ENCODE measurements at regions not wholly inside any gene's neighbourhood (a gene's known extent, or its start where the extent isn't known, plus 50 kb on each side); places are given as distances from the start of the nearest gene placed in this dataset.

DNA sequence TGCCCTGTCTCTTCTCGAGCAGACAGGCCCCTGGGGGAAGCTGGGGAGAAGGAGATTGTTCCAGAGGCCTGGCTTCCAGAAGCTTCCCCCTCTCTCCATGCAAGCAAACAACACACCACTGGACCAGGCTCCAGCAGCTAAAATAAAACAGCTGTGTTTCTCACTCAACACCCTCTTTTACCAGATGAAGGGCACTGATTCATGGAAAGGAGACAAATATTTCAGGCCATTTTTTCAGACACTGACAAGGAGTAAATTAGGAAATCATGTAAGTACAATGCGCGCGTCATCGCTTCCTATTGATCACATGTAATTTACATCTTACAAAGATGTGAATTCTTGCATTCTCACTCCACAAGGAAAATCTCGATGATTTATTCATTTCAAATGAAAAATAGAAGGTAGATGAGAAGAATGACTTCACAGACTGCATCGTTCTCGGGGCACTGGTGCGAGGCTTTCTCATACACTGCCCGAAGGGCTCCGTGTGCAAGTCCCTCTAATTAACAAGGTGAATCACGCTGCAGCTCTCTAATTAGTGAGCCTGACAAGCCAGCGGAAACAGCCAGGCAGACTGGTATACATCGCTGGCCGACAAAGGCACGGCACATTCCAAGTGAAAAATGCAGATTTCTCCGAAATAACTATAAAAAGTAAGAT is 153.6 kb downstream of the KCTD15 start:
- no peak for FAIRE-seq

DNA sequence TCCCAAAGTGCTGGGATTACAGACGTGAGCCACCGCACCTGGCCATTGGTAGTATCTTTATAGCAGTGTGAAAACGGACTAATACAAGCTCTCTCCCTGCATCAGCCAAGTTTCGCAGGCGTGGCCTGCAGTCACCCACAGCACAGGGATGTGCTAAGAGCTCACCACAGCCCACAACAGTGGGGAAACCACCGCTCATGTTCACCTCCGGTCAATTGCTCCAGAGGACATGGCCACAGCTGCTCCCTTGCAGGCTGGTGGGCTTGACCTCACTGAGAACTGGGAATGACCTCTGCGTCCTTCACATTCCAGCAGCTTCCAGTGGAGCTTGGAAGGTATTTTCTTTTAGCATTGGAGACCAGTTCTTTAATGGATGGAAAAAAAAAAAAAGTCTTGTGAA is 156.4 kb downstream of the KCTD15 start:
- FAIRE-seq: no peak

DNA sequence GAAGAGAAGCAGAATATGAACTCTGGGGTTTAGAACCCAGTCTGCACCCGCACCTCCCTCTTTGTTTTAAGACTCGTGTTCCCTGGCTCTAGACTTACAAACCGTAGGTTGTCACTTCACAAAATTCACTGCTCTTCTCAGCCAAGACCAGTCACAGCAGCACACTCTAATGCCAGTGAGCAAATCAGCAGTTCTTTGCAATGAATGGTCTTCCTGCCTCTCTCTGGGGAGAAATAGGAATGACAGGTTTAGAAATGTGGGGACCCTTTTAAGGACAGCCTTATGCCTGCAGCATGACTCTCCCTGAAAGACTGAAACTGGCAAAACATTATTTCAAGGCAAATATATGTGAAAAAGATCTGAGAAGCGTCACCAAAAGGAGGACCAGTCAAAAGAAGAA is 156.9 kb downstream of the KCTD15 start:
- no peak for FAIRE-seq

DNA sequence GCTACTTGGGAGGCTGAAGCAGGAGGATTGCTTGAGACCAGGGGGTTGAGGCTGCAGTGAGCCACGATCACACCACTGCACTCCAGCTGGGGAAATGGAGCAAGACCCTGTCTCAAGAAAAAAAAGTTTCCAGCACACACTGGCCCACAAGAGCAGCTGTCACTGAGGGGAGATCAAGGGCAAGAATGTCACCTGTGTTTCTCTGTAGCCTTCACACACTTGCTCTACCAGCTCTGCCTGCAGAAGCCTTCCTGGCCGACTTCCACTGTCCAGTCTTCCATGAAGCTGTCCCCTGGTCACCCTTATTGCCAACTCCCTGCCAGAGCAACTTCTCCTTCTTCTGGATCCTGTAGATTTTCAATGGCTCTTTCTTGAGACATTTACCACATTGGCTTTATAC is 158.0 kb downstream of the KCTD15 start:
- FAIRE-seq: no peak

DNA sequence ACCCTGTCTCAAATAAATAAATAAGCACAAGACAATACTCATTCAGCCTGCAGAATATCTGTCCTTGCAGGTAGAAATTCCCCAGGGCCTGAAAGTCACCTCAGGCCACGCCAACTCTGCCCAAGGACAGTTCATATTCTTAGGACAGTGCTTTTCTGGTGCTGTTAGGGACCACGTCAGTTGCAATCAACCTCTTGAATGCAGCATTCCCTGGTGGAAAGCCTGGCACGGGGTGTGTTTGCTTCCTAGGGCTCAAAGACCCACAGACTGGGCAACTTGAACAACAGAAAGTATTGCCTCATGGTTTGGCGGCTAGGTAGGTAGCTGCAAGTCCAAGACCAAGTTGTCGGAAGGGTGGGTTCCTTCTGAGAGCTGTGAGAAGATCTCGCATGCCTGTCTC is 160.3 kb downstream of the KCTD15 start:
- FAIRE-seq: no peak

DNA sequence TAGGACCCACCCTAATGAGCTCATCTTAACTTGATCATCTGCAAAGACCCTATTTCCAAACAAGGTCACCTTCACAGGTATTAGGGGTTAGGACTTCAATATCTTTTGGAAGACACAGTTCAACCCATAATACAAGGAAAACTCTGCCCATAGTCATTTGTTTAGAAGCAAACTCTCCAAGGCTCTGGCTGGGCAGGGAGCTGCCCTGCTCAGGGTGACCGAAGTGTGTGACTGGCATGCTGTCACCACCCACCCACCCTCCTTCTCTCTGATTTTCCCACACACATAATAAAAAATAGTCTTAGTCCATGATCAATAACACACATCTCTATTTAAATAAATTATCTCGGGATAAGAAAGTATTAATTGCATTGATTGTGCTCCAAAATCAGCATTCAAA is 161.1 kb downstream of the KCTD15 start:
- no peak for FAIRE-seq

DNA sequence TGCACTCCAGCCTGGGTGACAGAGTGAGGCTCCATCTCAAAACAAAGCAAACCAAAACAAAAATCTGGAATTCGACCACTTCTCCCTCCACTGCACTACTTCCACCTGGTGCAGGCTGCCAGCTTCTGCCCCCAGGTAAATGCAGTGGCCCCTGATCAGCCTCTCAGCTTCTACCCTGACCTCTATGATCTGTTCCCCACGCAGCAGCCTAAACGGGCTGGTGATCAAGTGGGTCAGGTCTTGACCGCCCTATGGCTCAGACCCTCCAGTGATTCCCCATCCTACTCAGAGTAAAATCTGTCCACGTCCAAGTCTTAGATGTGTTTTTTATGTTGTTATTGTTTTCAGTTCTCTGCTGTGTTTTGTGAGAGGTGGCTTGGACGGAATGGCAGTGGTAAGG is 163.9 kb downstream of the KCTD15 start:
- FAIRE-seq: no peak

DNA sequence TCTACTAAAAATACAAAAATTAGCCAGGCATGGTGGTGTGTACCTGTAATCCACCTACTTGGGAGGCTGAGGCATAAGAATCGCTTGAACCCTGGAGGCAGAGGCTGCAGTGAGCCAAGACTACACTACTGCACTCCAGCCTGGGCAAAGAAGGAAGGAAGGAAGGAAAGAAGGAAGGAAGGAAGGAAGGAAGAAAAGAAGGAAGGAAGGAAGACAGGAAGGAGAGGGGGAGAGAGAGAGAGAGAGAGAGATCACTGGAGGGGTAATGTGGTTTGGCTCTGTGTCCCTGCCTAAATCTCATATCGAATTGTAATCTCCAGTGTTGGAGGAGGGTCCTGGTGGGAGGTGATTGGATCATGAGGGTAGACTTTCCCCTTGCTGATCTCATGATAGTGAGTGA is 165.5 kb downstream of the KCTD15 start:
- FAIRE-seq: no peak

DNA sequence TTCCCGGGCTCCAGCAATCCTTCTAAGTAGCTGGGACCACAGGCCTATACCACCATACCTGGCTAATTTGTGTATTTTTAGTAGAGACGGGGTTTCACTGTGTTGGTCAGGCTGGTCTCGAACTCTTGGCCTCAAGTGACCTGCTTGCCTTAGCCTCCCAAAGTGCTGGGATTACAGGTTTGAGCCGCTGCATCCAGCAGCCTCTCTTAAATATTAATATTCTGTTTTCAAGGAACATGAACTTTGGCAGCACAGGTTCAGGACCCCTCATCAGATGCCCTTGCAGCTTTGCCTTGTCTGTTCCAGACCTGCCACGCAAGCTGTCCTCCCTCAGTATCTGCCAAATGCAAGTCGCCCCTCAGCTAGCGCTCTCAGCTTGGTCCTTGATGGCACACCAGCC is 166.8 kb downstream of the KCTD15 start:
- FAIRE-seq: no peak

DNA sequence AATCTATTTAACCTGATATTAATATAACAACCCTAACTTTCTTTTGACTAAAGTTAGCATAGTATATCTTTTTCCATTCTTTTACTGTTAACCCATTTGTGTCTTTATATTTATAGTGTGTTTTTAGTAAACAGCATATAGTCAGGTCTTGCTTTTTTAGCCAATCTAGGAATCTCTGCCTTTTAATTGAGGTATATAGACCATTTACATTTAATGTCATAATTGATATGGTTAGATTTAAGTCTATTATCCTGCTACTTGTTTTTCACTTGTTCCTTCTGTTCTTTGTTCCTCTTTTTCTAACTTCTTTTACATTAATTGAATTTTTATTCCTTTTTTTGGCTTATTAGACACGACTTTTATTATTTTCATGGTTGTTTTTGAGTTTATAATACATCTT is 174.4 kb downstream of the KCTD15 start:
- FAIRE-seq: peak; percentile 52

DNA sequence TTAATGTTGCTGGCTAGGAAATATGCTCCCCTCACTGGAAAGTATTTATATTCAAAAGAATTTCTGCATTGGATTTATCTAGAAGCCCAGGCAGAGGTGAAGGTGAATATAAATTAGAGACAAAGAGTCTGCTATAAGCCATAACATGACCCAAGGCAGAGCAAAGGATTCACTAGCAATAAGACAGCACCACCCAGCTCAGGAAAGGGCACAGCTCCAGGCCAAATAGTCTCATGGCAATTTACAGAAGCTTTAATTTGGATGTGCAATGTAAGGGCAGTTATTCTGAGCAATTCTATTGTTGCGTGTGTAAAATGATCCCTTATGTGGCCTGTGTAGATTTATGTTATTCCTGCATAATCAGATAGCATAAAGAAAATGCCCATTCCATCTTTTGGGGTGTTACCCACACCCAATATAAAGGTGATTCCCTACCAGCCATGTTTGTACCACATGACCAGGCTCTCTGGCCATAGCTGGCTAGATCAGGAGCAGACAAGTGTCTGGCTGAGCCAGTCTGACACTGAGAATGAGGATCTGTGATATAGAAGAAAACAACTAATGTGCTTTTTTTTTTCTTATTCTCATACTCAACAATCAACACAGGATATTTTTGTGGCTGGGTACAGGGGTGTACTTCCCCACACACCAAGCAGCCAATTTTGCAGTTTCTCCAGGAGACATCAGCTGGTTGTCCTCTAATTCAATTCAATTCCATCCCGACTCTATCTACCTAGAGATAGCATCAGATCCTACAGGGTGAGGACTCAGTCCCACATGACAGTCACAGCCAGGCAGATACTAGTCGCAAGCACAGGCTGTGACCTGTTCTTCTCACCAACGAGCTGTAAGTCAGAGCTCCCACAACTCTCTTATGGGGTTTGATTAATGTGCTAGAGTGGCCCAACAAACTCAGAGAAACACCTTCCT is 181.4 kb downstream of the KCTD15 start:
- FAIRE-seq: no peak

DNA sequence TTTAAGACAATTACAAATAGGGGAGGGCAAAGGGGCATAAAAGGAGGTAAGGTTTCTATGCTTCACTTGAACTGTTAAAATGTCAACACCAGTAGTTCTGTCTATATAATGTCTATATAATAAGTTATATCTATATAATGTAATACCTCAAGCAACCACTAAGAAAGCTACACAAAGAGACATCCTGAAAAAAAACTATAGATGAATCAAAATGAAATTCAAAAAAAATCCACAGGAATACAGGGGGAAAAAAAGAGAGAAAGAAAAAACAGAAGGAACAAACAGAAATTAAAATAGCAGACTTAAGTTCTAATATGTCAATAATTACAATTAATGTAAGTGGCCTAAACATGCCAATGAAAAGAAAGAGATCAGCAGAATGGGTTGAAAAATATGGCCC is 186.0 kb downstream of the KCTD15 start:
- no peak for FAIRE-seq

DNA sequence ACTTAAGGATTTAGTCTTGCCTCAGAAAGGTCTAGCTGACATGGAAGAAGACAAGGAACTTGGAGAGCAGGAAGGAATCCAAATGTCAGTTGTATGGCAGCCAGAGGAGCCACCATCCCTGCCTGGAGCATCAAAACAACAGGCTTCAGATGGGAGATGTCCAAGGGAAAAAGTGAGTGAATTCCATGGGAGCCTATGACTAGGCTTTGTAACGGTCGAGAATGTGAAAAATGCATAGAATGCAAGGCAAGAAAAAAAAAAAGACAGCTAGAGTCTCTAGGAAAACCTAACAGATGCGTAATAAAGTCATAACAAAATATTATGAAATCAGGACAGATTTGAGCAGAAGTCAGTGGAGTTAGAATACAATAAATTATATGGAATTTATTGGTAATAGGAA is 183.7 kb upstream of the LSM14A start:
- FAIRE-seq: no peak

DNA sequence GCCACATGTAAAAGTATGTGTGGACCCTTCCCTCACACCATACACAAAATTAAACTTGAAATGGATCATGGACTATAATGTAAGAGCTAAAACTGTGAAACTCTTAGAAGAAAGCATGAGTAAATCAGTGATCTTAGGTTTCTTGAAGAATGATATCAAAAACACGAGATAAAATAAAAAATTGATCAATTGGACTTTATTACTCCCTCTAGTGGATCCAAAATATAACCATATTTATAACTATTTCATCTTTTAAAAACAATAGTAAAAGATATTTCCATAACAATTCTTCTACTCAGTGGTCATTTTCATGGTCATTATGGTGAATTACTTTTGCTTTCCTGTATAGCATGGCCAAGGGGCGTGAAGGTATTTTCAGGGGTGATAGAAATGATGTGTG is 174.6 kb upstream of the LSM14A start:
- no peak for FAIRE-seq

DNA sequence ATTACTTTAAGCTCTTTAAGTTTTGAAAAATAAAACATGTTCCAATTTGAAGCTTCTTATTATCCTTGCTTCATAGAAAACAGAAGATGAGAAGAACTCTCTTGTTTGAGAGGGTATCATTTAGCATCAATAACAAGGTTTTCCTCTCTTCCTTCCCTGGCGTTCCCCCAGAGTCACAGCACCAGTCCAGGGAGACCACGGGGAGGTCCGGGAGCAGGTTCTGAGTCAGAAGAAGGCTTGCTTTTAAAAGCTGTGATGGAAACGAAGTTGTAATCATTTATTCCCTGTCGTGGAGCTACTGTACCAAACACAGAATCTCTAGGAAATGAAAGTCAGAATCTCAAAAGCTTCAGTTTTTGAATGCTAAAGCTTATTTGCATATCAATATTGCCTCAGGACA is 174.0 kb upstream of the LSM14A start:
- FAIRE-seq: no peak

DNA sequence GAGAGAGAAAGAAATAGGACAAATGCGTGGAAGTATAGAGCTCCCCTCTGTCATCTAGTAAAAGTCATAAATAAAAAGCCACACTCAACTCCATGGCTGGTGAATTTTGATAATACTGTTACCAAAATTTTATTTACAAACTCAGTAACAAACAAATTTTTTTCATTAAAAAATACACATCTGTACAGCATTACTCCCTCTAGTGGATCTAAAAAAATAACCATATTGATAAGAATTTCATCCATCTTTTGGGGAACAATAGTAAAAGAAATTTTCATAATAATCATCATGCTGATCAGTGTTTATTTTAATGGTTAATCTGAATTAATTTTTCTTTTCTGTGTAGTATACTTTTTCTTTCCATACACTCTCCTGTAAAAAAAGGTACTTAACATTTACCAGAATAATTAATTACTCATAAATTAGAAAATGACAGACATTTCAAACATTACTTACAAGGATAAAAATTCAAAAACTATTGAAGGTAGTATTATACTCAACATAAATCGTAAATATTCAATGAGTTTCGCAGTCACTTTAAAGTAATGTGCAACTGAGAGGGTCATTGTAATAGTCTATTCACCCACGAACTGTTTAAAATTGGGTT is 173.5 kb upstream of the LSM14A start:
- peak; percentile 74 for FAIRE-seq

DNA sequence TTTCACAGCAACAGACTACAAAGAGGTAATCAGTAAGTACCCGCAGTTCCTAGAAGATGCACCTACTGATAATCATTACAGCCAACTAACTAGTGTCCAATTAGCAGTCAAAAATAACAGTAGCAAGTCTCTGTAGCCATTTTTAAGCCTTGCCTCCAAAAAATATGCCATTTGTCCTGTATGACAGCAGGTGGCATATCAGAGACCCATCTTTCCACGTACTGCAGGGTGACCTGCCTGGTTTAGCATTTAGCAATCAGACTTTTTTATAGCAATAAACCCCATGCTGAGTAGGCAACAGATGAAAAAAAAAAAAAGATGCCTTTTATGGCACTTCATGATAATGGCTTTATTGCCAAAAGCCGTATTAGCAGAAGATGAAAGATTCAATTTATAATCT is 155.3 kb upstream of the LSM14A start:
- no peak for FAIRE-seq

DNA sequence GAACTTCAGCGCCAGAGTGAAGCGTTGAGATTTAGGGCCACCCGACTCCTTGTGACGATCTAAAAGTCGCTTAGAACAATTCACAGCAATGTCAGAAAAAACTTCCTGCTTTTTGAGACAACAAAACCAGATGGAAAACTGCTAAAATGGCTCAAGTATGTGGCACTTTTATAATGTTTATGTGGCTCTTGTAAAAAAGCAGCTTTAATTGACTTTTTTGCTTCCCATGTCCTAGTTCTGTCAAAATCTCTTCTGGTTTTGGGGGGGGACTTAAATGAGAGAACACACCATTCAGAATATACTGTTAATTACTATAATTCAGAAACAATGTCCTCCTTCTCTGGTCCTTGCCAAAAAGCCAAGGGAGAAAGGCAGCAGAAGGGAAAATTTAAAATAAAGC is 154.7 kb upstream of the LSM14A start:
- no peak for FAIRE-seq

DNA sequence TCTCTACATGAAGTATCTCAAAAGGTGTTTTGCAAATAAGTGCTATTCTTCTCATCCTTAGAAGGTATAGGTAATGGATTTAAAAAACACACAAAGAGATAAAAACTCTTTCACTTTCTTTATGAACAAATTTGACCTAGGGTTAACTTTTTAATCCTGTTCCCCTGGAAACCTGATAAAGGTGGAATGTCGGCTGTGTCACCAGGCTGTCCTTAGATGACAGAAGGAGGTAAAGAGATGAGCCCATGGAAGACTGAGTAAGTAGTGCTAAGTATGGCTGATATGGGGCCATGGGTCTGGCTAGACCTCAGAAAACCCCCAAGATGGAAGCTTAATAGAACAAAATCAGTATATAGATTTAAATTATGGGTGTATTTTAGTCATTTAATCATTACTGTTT is 153.8 kb upstream of the LSM14A start:
- no peak for FAIRE-seq

DNA sequence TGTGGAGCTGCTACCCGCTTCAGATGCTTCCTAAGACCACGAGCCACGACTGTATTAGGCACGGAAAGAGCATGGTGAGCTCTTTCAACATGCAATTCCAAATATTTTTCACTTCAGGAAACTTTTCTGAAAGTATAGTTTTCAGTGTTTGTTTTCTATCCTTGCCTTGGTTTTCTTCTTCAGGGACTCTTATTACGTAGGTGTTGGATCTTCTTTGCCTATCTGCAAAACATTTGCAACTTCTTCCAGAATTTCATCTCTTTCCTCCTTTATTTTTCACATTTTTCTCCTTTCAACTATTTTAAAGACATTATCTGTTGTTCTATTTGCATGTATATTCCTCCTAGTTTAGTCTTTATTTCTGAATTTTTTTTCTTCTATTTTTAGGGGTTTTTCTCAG is 148.9 kb upstream of the LSM14A start:
- FAIRE-seq: no peak

DNA sequence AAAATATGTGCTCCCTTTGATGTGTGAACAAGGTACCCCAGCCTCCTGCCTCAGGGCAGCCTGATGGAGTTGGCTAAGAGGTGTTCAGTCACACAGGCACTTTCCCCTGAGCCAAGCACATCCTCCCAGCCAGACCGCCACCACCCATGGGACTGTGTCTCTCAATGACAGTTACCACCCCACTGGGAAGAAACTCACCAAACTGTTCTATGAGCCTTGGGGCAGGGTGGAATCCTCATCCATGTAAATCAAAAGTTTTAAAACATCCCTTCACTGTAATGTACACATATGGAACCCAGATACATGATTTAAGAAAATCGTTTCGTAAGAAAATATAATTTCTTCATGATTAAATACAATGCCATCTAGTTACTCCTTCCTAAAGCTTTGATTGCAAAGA is 138.4 kb upstream of the LSM14A start:
- FAIRE-seq: no peak

DNA sequence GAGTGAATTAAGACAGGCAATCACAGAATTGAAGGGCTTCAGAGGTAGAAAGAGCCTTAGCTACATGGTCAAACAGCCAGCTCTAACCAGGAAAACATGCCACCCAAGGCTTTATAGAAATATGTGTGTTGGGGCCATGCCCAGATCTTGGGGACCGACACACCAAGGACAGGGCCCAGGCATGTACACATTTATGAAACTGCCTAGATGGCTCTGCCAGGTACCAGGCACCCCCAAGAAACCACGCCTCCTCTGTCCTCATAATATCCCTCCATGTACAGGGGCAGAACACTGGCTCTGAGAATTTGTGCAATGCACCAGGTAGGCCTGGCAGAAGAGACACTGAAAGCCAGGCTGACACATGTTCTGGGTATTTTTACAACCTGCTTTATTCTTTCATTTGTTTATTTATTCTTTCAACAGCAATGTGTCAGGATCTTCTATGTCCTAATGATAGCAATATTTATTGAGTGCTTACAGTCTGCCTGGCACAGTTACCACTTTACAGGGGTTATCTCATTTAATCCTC is 137.9 kb upstream of the LSM14A start:
- no peak for FAIRE-seq

DNA sequence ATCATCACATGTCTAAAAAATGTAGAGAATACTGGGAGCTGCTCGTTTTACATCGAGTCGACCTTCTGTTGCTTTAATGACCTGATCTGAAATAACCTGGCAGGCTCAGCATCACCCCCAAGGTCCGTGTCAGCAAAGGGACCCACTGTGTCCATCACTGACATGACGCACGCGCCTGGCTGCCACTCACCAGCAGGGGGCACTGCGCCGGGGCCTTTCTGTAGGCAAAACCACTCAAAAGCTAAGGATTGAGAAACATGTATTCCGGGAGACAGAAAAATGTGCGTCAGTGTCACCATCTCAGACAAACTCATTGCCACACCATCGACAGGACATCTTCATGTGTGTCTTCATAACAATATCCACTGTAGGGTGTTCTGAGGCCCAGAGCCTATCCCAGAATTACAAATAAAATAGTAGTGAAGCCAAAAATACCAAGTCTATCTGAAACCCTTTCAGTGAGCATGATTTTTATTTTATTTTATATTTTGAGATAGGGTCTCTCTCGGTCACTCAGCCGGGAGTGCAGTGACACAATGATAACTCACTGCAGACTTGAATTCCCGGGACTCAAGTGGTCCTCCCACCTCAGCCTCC is 130.3 kb upstream of the LSM14A start:
- no peak for FAIRE-seq

DNA sequence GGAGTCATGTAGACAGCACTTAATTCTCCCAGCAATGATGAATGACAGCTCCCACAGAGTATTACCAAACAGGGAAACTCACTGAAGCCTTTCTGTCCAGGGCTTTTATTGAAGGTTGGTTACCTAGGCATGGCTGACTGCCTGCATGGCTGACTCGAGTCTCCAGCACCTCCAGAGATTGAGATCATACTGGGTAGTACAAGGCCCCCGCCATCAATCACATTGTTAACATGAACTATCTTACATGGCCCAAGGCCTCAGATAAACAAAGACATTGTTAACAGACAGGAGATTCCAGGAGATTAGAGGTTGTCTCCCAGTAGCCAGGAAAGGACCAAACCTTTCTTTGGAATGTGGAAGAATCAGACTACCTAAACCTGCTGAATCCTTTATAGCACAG is 128.3 kb upstream of the LSM14A start:
- no peak for FAIRE-seq

All from G401.6 (cell line).